ENCODE measurements at regions not wholly inside any gene's neighbourhood (a gene's known extent, or its start where the extent isn't known, plus 50 kb on each side); places are given as distances from the start of the nearest gene placed in this dataset.

DNA sequence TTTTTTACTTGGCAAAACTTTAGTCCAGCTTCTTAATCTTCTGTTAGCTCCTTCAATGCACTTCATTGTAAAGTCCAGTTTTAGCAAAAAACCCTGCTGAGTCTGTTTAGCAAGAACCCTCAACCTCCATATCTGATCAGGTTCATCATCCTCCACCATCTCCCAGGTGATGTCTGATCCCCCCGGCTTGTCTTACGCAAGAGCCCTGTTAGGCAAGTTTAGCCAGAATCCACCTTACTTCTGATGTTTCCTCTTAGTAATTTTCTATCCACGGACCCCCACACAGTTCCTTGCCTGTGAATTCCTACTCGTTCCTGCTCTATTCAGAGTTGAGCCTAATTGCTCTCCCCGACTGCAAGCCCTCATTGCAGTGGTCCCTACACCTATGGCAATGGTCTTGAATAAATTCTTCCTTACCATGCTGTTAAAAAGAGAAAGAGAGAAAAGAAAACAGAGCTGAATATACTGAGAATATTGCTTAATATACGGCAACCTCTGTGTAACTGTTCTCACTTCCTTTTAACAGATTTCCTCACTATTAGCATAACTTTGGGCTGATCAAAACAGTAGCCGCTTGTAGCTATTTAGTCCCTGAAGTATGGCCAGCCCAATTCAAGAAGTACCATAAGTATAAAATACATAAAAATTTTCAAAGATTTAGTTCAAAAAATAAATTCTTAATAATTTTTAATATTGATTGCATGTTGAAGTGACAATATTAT lies 78.7 kb upstream of the MME start:
- TF ChIP-seq, protein P1, sequence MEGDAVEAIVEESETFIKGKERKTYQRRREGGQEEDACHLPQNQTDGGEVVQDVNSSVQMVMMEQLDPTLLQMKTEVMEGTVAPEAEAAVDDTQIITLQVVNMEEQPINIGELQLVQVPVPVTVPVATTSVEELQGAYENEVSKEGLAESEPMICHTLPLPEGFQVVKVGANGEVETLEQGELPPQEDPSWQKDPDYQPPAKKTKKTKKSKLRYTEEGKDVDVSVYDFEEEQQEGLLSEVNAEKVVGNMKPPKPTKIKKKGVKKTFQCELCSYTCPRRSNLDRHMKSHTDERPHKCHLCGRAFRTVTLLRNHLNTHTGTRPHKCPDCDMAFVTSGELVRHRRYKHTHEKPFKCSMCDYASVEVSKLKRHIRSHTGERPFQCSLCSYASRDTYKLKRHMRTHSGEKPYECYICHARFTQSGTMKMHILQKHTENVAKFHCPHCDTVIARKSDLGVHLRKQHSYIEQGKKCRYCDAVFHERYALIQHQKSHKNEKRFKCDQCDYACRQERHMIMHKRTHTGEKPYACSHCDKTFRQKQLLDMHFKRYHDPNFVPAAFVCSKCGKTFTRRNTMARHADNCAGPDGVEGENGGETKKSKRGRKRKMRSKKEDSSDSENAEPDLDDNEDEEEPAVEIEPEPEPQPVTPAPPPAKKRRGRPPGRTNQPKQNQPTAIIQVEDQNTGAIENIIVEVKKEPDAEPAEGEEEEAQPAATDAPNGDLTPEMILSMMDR (IDR thresholded peaks at IDR 0.05; ENCODE audit: control insufficient read depth, extremely low read depth, insufficient read depth), result no peak
- no peak overlapping the region for H3K4me3 ChIP-seq (ENCODE audit: low read depth, low read length)
- no peak for DNase-seq (ENCODE audit: low read depth)

DNA sequence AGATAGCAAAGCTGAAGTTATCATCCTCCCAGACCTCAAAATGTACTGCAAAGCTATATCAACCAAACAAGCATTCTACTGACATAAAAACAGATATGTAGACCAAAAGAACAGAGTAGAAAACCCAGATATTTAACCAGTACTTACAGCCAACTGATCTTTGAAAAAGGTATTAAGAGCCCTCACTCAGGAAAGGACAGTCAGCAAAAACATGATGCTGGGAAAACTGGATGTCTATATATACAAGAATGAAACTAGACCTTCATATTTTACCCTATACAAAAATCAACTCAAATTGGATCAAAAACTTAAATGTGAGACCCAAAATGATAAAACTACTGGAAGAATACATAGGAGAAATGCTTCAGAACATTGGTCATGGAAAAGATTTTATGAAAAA lies 87.5 kb upstream of the MME start:
- H3K4me3 ChIP-seq (ENCODE audit: low read depth, low read length), result no peak overlapping the region
- TF ChIP-seq, protein P1 (IDR thresholded peaks at IDR 0.05; ENCODE audit: control insufficient read depth, extremely low read depth, insufficient read depth), result no peak
- DNase-seq (ENCODE audit: low read depth), result no peak

DNA sequence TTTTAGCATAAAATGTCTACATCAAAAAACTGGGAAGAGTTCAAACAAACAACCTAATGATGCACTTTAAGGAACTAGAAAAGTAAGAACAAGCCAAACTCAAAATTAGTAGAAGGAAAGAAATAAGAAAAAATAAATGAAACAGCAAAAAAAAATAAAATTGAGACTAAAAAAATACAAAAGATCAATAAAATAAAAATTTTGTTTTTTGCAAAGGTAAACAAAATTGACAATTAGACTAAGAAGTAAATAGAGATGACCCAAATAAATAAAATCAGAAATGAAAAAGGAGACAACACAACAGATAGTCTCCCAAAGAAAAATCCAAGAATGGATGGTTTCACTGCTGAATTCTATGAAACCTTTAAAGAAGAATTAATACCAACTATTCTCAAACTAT lies 89.6 kb upstream of the MME start:
- no peak overlapping the region for H3K4me3 ChIP-seq (ENCODE audit: low read depth, low read length)
- TF ChIP-seq, protein P1 (IDR thresholded peaks at IDR 0.05; ENCODE audit: control insufficient read depth, extremely low read depth, insufficient read depth), result no peak
- no peak for DNase-seq (ENCODE audit: low read depth)

DNA sequence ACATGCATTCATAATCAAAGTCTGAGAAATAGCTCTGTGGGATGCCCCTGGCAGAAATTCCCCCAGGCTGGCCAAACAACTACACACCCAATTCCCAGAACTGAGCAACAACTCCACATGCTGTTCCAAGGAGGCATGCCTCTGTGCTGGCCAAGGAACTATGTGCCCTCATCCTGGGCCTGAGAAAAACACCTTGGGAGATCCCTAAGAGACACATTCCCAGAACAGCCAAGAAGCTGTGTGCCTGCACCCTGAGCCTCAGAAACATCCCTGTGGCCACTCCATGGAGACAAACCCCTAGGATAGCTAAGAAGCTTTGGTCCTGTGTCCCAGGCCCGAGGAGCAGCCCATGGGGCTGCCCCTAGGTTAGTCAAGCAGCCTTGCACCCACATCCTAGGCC lies 92.3 kb upstream of the MME start:
- no peak for DNase-seq (ENCODE audit: low read depth)
- TF ChIP-seq, protein P1 (IDR thresholded peaks at IDR 0.05; ENCODE audit: control insufficient read depth, extremely low read depth, insufficient read depth), result no peak
- no peak overlapping the region for H3K4me3 ChIP-seq (ENCODE audit: low read depth, low read length)

DNA sequence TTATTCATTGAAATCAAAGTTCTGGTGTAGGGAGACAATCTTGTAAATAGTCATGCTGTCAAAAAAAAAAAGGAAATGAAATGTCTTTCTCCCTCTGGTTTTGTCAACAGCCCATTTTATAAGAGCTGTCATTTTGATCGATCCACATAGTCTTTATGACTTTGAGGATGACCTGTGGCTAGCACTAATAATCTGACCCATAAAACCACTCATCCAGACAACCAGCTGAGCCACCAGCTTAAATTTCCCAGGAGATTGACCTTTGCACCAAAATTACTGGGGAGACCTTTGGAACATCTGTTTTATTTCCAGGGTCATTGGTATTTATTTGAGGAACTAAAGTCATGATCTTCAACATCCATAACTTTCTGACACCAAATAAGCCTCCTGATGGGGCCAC lies 98.5 kb upstream of the MME start:
- no peak for DNase-seq (ENCODE audit: low read depth)
- no peak overlapping the region for H3K4me3 ChIP-seq (ENCODE audit: low read depth, low read length)
- TF ChIP-seq, protein P1 (IDR thresholded peaks at IDR 0.05; ENCODE audit: control insufficient read depth, extremely low read depth, insufficient read depth), result no peak

DNA sequence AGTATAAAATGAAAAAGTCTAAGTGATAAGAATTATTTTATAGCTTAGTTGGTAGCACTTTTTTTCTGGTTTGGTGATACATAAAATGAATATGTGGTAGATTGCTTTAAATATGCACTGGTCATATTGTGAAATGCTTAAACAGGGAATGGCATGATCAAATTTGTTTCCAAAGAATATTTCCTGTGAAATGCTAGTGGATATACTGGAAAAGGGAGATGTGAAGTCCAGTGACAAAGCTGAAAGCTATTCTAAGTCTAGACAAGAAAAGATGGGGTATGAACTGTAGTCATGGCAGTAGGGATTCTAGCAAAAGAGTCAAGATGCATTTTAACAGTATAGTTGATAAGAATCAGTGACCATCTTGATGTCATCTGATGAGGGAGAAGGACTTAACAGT lies 98.9 kb upstream of the MME start:
- DNase-seq (ENCODE audit: low read depth), result no peak
- TF ChIP-seq, protein P1 (IDR thresholded peaks at IDR 0.05; ENCODE audit: control insufficient read depth, extremely low read depth, insufficient read depth), result no peak
- no peak overlapping the region for H3K4me3 ChIP-seq (ENCODE audit: low read depth, low read length)

DNA sequence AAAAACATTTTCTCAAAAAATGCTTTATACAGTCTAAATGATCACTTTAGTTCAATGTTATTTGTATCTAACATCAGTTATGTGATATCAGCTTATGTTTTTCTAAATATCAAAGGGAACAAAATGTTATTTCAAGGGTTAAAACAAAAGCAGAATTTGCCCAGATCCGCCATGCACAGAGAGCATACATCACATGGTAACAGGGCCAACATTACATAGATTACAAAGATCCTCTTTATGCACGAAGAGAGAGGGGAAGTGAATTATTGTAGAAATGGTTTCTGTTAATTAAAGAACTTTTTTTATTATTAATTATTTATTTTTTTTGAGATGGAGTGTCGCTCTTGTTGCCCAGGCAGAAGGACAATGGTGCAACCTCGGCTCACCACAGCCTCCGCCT lies 100.8 kb upstream of the MME start:
- TF ChIP-seq, protein P1 (IDR thresholded peaks at IDR 0.05; ENCODE audit: control insufficient read depth, extremely low read depth, insufficient read depth), result no peak
- no peak for DNase-seq (ENCODE audit: low read depth)
- H3K4me3 ChIP-seq (ENCODE audit: low read depth, low read length), result no peak overlapping the region

Data from LNCaP clone FGC (cell line).